Transverse colon (tissue), 4 donors: ENCODE measurements at regions not wholly inside any gene's neighbourhood (a gene's known extent, or its start where the extent isn't known, plus 50 kb on each side); places are given as distances from the start of the nearest gene placed in this dataset.

Experiments
- DNase-seq: peaks from one replicate; pipeline ENCODE4 v3.0.0-alpha.2; 2019
- H3K27ac ChIP-seq, 4 donors: fragments of 200-600 bp; sonication (generic); 2 replicates each; pipeline ENCODE4 v1.5.1; 2016 to 2018; ENCODE audit warnings: inconsistent platforms in 4 of 4
- H3K27me3 ChIP-seq: fragments of 200-600 bp; sonication (generic); 2 replicates; pipeline ENCODE4 v1.5.1; 2017; ENCODE audit warnings: inconsistent platforms
- H3K36me3 ChIP-seq, 4 donors: fragments of 200-600 bp; sonication (generic); 2 replicates each; pipeline ENCODE4 v1.5.1; 2017 to 2019; ENCODE audit warnings: inconsistent platforms in 4 of 4
- H3K4me1 ChIP-seq, 4 donors: fragments of 200-600 bp; sonication (generic); 2 replicates each; pipeline ENCODE4 v1.5.1; 2017 to 2020; ENCODE audit warnings: inconsistent platforms in 4 of 4
- H3K4me3 ChIP-seq, 4 donors: fragments of 200-600 bp; sonication (generic); 1 replicate in 1 of 4; 2 replicates in 3 of 4; pipeline versions ENCODE4 v1.5.1 to v1.6.1; 2017 to 2019; ENCODE audit warnings: inconsistent platforms in 4 of 4
- H3K9me3 ChIP-seq, 2 donors: fragments of 200-600 bp; sonication (generic); 2 replicates each; pipeline ENCODE4 v1.5.1; 2017 to 2019; ENCODE audit warnings: inconsistent platforms in 2 of 2
- CTCF ChIP-seq, 5 experiments: fragments of 200-600 bp in 3 of 5; fragments of 450-650 bp in 2 of 5; sonication (generic) in 3 of 5; IDR thresholded peaks; 1 replicate in 2 of 5; 2 replicates in 3 of 5; pipeline ENCODE4 v1.5.1; 2016 to 2017; ENCODE audit warnings: antibody characterized with exemption in 5 of 5, inconsistent platforms in 3 of 5, mild to moderate bottlenecking in 2 of 5, moderate library complexity in 1 of 5
- EP300 ChIP-seq: sonication (generic); formaldehyde crosslinking; IDR thresholded peaks from one replicate; pipeline ENCODE4 v1.6.1; 2017; ENCODE audit warnings: antibody characterized with exemption, low read depth
- POLR2A ChIP-seq: fragments of 450-650 bp; IDR thresholded peaks from one replicate; pipeline ENCODE4 v1.6.1; 2016; ENCODE audit warnings: antibody characterized with exemption, mild to moderate bottlenecking, moderate library complexity
- POLR2AphosphoS5 ChIP-seq, 3 donors: sonication (generic); formaldehyde crosslinking; IDR thresholded peaks; one replicate each; pipeline ENCODE4 v1.6.1; 2016; ENCODE audit warnings: antibody characterized with exemption in 3 of 3
- WGBS, 2 donors: methylation state at CpG; one replicate each; pipeline ENCODE4 v1.1.5; 2018; ENCODE audit warnings: low coverage in 1 of 2; 5-methylcytosine and 5-hydroxymethylcytosine counted together
- in situ Hi-C, 4 donors: fragments of 200-750 bp; cut with MboI; loops; one replicate each; pipeline versions ENCODE4 v1.15.0 to v1.15.1; 2017; ENCODE audit warnings: low sequenced_read_pairs in 3 of 4, low pct_ligation_motif_present in 1 of 4, low pct_unique_long_range_greater_than_20kb in 1 of 4
- intact Hi-C: fragments of 100-400 bp; cut with DNase I; formaldehyde crosslinking; loops from one replicate; pipeline ENCODE4 v1.15.1; 2023; ENCODE audit warnings: low total_unique reads

DNA sequence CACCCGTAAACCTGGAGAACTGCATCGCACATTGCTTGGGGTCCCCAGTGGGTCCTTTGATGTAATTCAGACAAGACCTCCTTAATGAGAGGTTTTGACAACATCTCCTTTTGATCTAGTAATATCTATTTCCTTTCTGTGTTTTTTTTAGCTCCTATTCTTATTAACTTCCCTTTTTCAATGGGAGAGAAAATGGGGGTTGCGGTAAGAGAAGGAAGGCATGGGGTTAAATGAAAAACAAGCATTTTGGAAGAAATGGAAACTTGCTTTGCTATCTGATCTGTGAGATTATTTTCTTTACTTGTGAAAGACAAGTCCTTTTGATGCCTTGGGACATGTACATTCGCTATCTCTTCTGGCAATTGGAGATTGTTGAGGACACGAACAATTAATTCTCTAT, 418.6 kb upstream of the MAN1A1 start:
- Histone ChIP-seq H3K4me1 (no peaks in the 10 kb centered on the region), H3K36me3 (no peaks in the 10 kb centered on the region), H3K4me3 (no peak overlapping the region), H3K27ac (no peak overlapping the region), H3K27me3 (no peaks in the 10 kb centered on the region), H3K9me3 (peaks cover 0 to 7% of the 10 kb centered on the region in 2 donors)
- no peak for DNase-seq
- TF ChIP-seq POLR2A (no peak), POLR2AphosphoS5 (IDR thresholded peaks at IDR 0.05) (no peak), EP300 (no peak), CTCF (IDR thresholded peaks at IDR 0.05) (no peak)
- intact Hi-C loops = no loop called here
- in situ Hi-C loops = no loop called here
- WGBS, 2 donors = 65 to 68% methylated on average over 4 to 5 of the region's 5 CpGs

- WGBS, 2 donors = 89% methylated on average over 5 to 7 of the region's 7 CpGs
- H3K4me1 ChIP-seq = no peaks in the 10 kb centered on the region
- no peak for TF ChIP-seq EP300
- TF ChIP-seq POLR2AphosphoS5 (IDR thresholded peaks at IDR 0.05) = no peak
- TF ChIP-seq POLR2A = no peak
- no peak for TF ChIP-seq CTCF (IDR thresholded peaks at IDR 0.05)
- in situ Hi-C loops = no loop called here
- no peaks in the 10 kb centered on the region for H3K27me3 ChIP-seq
- H3K9me3 ChIP-seq = no peaks in the 10 kb centered on the region
- H3K4me3 ChIP-seq = no peak overlapping the region
- intact Hi-C loops = no loop called here
- H3K36me3 ChIP-seq = no peaks in the 10 kb centered on the region
- no peak for DNase-seq
- no peak overlapping the region for H3K27ac ChIP-seq
Measured at GRCh38 chr6:119764927-119765681, 415.5 kb upstream of the MAN1A1 start.

DNA sequence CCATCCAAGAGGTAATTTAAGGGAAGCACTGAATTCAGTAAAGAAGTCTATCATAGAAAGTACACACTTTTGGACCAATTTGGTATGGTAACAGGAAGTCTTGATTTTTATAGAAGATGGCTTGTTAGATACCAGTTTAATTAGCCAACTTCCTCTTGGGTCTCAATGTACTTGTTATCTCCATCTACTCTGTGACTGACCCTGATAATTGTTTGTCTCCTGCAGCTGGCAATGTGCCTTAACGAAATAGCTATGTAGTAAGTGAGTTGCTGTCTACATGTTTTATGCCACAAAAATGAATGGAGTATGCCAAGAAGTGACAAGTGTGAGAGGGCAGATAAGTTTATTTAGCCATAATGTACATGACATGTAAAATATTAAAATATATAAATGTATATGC, 410.5 kb upstream of the MAN1A1 start:
- intact Hi-C loops = no loop called here
- H3K4me1 ChIP-seq = no peaks in the 10 kb centered on the region
- H3K27ac ChIP-seq = no peak overlapping the region
- H3K4me3 ChIP-seq = no peak overlapping the region
- 45 to 71% methylated on average over 1 of the region's 1 CpG for WGBS, 2 donors
- TF ChIP-seq POLR2A = no peak
- TF ChIP-seq POLR2AphosphoS5 (IDR thresholded peaks at IDR 0.05) = no peak
- no peak for TF ChIP-seq CTCF (IDR thresholded peaks at IDR 0.05)
- TF ChIP-seq EP300 = no peak
- no peaks in the 10 kb centered on the region for H3K27me3 ChIP-seq
- no peaks in the 10 kb centered on the region for H3K36me3 ChIP-seq
- in situ Hi-C loops = no loop called here
- no peak for DNase-seq
- no peaks in the 10 kb centered on the region for H3K9me3 ChIP-seq

- Histone ChIP-seq H3K9me3 (no peaks in the 10 kb centered on the region), H3K4me3 (no peak overlapping the region), H3K36me3 (no peaks in the 10 kb centered on the region), H3K4me1 (no peaks in the 10 kb centered on the region), H3K27me3 (no peaks in the 10 kb centered on the region), H3K27ac (no peak overlapping the region)
- no peak for DNase-seq
- in situ Hi-C loops (no loop called here), intact Hi-C loops (no loop called here)
- WGBS, 2 donors = 65% methylated on average over 3 of the region's 3 CpGs; no CpG with 5 or more reads in 1 of the 2 donors
- TF ChIP-seq POLR2A = no peak
- TF ChIP-seq CTCF (IDR thresholded peaks at IDR 0.05) = no peak
- no peak for TF ChIP-seq POLR2AphosphoS5 (IDR thresholded peaks at IDR 0.05)
- no peak for TF ChIP-seq EP300
Measured at GRCh38 chr6:119758385-119758784, 408.8 kb upstream of the MAN1A1 start.
